Neural cell (in vitro differentiated cells): ENCODE measurements at regions not wholly inside any gene's neighbourhood (a gene's known extent, or its start where the extent isn't known, plus 50 kb on each side); places are given as distances from the start of the nearest gene placed in this dataset.

Source experiments
- H2AFZ ChIP-seq: fragments of 200-600, 300-800 bp; sonication (generic), shearing (Covaris generic); 2 replicates; pipeline ENCODE4 v1.6.0; 2014; ENCODE audit warnings: low read depth, mild to moderate bottlenecking, antibody characterized with exemption, low read length, moderate library complexity
- H3F3A ChIP-seq: fragments of 200-600 bp; shearing (Covaris generic); 2 replicates; pipeline ENCODE4 v1.6.1; 2016; ENCODE audit warnings: mild to moderate bottlenecking, moderate library complexity, mixed read lengths, antibody characterized with exemption, low read length; ENCODE audit not compliant: insufficient read depth, poor library complexity, severe bottlenecking
- H3K27ac ChIP-seq: fragments of 200-600, 300-800 bp; sonication (generic), shearing (Covaris generic); 2 replicates; pipeline ENCODE4 v1.5.1; 2014; ENCODE audit warnings: mild to moderate bottlenecking, low read length, moderate library complexity
- H3K27me3 ChIP-seq: fragments of 300-800, 200-600 bp; sonication (generic), shearing (Covaris generic); 2 replicates; pipeline ENCODE4 v1.6.0; 2014; ENCODE audit warnings: mild to moderate bottlenecking, low read depth, low read length, moderate library complexity; ENCODE audit not compliant: insufficient read depth
- H3K36me3 ChIP-seq: fragments of 300-800, 200-600 bp; sonication (generic), shearing (Covaris generic); 2 replicates; pipeline ENCODE4 v1.5.1; 2014; ENCODE audit warnings: mild to moderate bottlenecking, antibody characterized with exemption, low read length, moderate library complexity; ENCODE audit not compliant: insufficient read depth
- H3K4me2 ChIP-seq: fragments of 300-800, 200-600 bp; sonication (generic), shearing (Covaris generic); 2 replicates; pipeline ENCODE4 v1.6.0; 2014; ENCODE audit warnings: mild to moderate bottlenecking, low read length
- H3K4me3 ChIP-seq: fragments of 300-800, 200-600 bp; sonication (generic), shearing (Covaris generic); 2 replicates; pipeline ENCODE4 v1.5.1; 2014; ENCODE audit warnings: mild to moderate bottlenecking, low read length, moderate library complexity
- H3K79me2 ChIP-seq: fragments of 200-600 bp; shearing (Covaris generic); replicated peaks from 2 replicates; pipeline ENCODE4 v1.6.0; 2014; ENCODE audit warnings: mild to moderate bottlenecking, low read length, moderate library complexity; ENCODE audit not compliant: insufficient read depth
- H3K9ac ChIP-seq: fragments of 300-800, 200-600 bp; sonication (generic), shearing (Covaris generic); 2 replicates; pipeline ENCODE4 v1.6.1; 2016; ENCODE audit warnings: mild to moderate bottlenecking, low read length, mixed read lengths
- H3K9me2 ChIP-seq: fragments of 200-600 bp; shearing (Covaris generic); 2 replicates; pipeline ENCODE4 v1.6.1; 2016; ENCODE audit warnings: mild to moderate bottlenecking, low read length, mixed read lengths; ENCODE audit not compliant: insufficient read depth
- H3K9me3 ChIP-seq: fragments of 200-600, 300-800 bp; sonication (generic), shearing (Covaris generic); 2 replicates; pipeline ENCODE4 v1.6.1; 2016; ENCODE audit warnings: mild to moderate bottlenecking, mixed run types, low read length, moderate library complexity, mixed read lengths
- H4K20me1 ChIP-seq: fragments of 200-600 bp; shearing (Covaris generic); 2 replicates; pipeline ENCODE4 v1.6.1; 2016; ENCODE audit warnings: mild to moderate bottlenecking, mixed run types; ENCODE audit not compliant: insufficient read depth
- CTCF ChIP-seq: fragments of 450-650 bp; IDR thresholded peaks from 2 replicates; pipeline ENCODE4 v1.5.1; 2014; ENCODE audit warnings: antibody characterized with exemption, mild to moderate bottlenecking, moderate library complexity; ENCODE audit not compliant: poor library complexity, severe bottlenecking
- EP300 ChIP-seq: fragments of 450-650 bp; conservative IDR thresholded peaks from 2 replicates; pipeline ENCODE4 v1.6.1; 2014; ENCODE audit warnings: antibody characterized with exemption, mild to moderate bottlenecking, moderate library complexity; ENCODE audit not compliant: poor library complexity, severe bottlenecking
- EZH2 ChIP-seq: fragments of 200-600, 300-800 bp; shearing (Covaris generic), sonication (generic); IDR thresholded peaks from 2 replicates; pipeline ENCODE4 v1.6.1; 2014; ENCODE audit warnings: antibody characterized with exemption, low read length, borderline replicate concordance, mild to moderate bottlenecking; ENCODE audit not compliant: insufficient read depth, poor library complexity, severe bottlenecking
- MXI1 ChIP-seq: fragments of 450-650 bp; conservative IDR thresholded peaks from 2 replicates; pipeline ENCODE4 v1.6.1; 2014; ENCODE audit warnings: antibody characterized with exemption, mild to moderate bottlenecking; ENCODE audit not compliant: poor library complexity, severe bottlenecking
- POLR2AphosphoS5 ChIP-seq: IDR thresholded peaks from 2 replicates; pipeline ENCODE4 v1.6.1; 2012
- RAD21 ChIP-seq: fragments of 450-650 bp; conservative IDR thresholded peaks from 2 replicates; pipeline ENCODE4 v1.6.1; 2014; ENCODE audit warnings: antibody characterized with exemption, mild to moderate bottlenecking, moderate library complexity
- REST ChIP-seq: IDR thresholded peaks from 2 replicates; pipeline ENCODE4 v1.6.1; 2012; ENCODE audit warnings: borderline replicate concordance
- SMC3 ChIP-seq: fragments of 450-650 bp; conservative IDR thresholded peaks from 2 replicates; pipeline ENCODE4 v1.6.1; 2014; ENCODE audit warnings: antibody characterized with exemption, mild to moderate bottlenecking, moderate library complexity; ENCODE audit not compliant: poor library complexity
- TAF1 ChIP-seq: IDR thresholded peaks from 2 replicates; pipeline ENCODE4 v1.6.1; 2012; ENCODE audit warnings: low read depth

GRCh38 chr16:6665126-6665525 is 667.5 kb upstream of the RBFOX1 start:
- Histone ChIP-seq H4K20me1 (no peaks in the 10 kb centered on the region), H3K27ac (no peak overlapping the region), H3F3A (no peaks in the 10 kb centered on the region), H3K9ac (no peak overlapping the region), H2AFZ (no peak overlapping the region), H3K9me3 (no peaks in the 10 kb centered on the region), H3K4me3 (no peak overlapping the region), H3K36me3 (no peaks in the 10 kb centered on the region), H3K27me3 (no peaks in the 10 kb centered on the region), H3K4me2 (no peak overlapping the region), H3K79me2 (no peaks in the 10 kb centered on the region), H3K9me2 (no peaks in the 10 kb centered on the region)
- TF ChIP-seq EP300 = peak; percentile 7
- no peak for TF ChIP-seq MXI1

GRCh38 chr16:6663668-6664067 is 669.0 kb upstream of the RBFOX1 start:
- no peaks in the 10 kb centered on the region for H3K79me2 ChIP-seq
- no peak overlapping the region for H3K4me3 ChIP-seq
- H3K27me3 ChIP-seq = no peaks in the 10 kb centered on the region
- H3K27ac ChIP-seq = no peak overlapping the region
- H3K9me2 ChIP-seq = no peaks in the 10 kb centered on the region
- no peaks in the 10 kb centered on the region for H3F3A ChIP-seq
- H2AFZ ChIP-seq = no peak overlapping the region
- H3K36me3 ChIP-seq = no peaks in the 10 kb centered on the region
- H3K9ac ChIP-seq = no peak overlapping the region
- no peaks in the 10 kb centered on the region for H4K20me1 ChIP-seq
- H3K9me3 ChIP-seq = no peaks in the 10 kb centered on the region
- H3K4me2 ChIP-seq = no peak overlapping the region
- TF ChIP-seq POLR2AphosphoS5 = no peak
- no peak for TF ChIP-seq CTCF
- TF ChIP-seq EP300 = no peak
- no peak for TF ChIP-seq TAF1
- no peak for TF ChIP-seq RAD21
- TF ChIP-seq MXI1 = no peak
- no peak for TF ChIP-seq REST
- TF ChIP-seq EZH2 = no peak
- TF ChIP-seq SMC3 = no peak

- TF ChIP-seq TAF1 = no peak
- TF ChIP-seq REST = no peak
- TF ChIP-seq EP300 = no peak
- TF ChIP-seq EZH2 = no peak
- TF ChIP-seq POLR2AphosphoS5 = no peak
- no peak for TF ChIP-seq CTCF
- no peak for TF ChIP-seq RAD21
- no peak for TF ChIP-seq SMC3
- TF ChIP-seq MXI1 = no peak
- no peaks in the 10 kb centered on the region for H3K27me3 ChIP-seq
- no peaks in the 10 kb centered on the region for H3F3A ChIP-seq
- H3K79me2 ChIP-seq = no peaks in the 10 kb centered on the region
- H3K36me3 ChIP-seq = no peaks in the 10 kb centered on the region
- H3K9ac ChIP-seq = no peak overlapping the region
- H2AFZ ChIP-seq = no peak overlapping the region
- H3K27ac ChIP-seq = no peak overlapping the region
- H3K4me2 ChIP-seq = no peak overlapping the region
- no peaks in the 10 kb centered on the region for H3K9me3 ChIP-seq
- no peaks in the 10 kb centered on the region for H3K9me2 ChIP-seq
- H4K20me1 ChIP-seq = no peaks in the 10 kb centered on the region
- no peak overlapping the region for H3K4me3 ChIP-seq
Observed at GRCh38 chr16:6656760-6657159, 675.9 kb upstream of the RBFOX1 start.
